KMS-11 (cell line): ENCODE measurements at regions not wholly inside any gene's neighbourhood (a gene's known extent, or its start where the extent isn't known, plus 50 kb on each side); places are given as distances from the start of the nearest gene placed in this dataset.

Experiments
- H2AFZ ChIP-seq: fragments of 200-600 bp; sonication (generic); 2 replicates; pipeline ENCODE4 v1.6.1; 2016; ENCODE audit warnings: antibody characterized with exemption, mixed run types, low read depth
- H3K27ac ChIP-seq: fragments of 200-600 bp; sonication (generic); 2 replicates; pipeline ENCODE4 v1.6.1; 2016; ENCODE audit warnings: mild to moderate bottlenecking, mixed run types
- H3K27me3 ChIP-seq: fragments of 200-600 bp; sonication (generic); 2 replicates; pipeline ENCODE4 v1.6.1; 2017; ENCODE audit warnings: mild to moderate bottlenecking, low read depth, mixed run types, moderate library complexity; ENCODE audit not compliant: insufficient read depth
- H3K36me3 ChIP-seq: fragments of 200-600 bp; sonication (generic); 2 replicates; pipeline ENCODE4 v1.6.1; 2017; ENCODE audit warnings: mild to moderate bottlenecking, mixed run types; ENCODE audit not compliant: insufficient read depth
- H3K4me1 ChIP-seq: fragments of 200-600 bp; sonication (generic); 2 replicates; pipeline ENCODE4 v1.6.1; 2016; ENCODE audit warnings: mild to moderate bottlenecking, low read depth, mixed run types; ENCODE audit not compliant: poor library complexity, severe bottlenecking
- H3K4me2 ChIP-seq: fragments of 200-600 bp; sonication (generic); 2 replicates; pipeline ENCODE4 v1.7.0; 2016; ENCODE audit warnings: mild to moderate bottlenecking, mixed run types
- H3K4me3 ChIP-seq: fragments of 200-600 bp; sonication (generic); IDR thresholded peaks from 2 replicates; pipeline ENCODE4 v1.6.1; 2017; ENCODE audit warnings: low read depth, low read length, mixed read lengths; ENCODE audit not compliant: insufficient read depth
- H3K79me2 ChIP-seq: fragments of 200-600 bp; sonication (generic); 2 replicates; pipeline ENCODE4 v1.6.1; 2016; ENCODE audit warnings: low read depth, mixed run types; ENCODE audit not compliant: insufficient read depth
- H3K9ac ChIP-seq: fragments of 200-600 bp; sonication (generic); 2 replicates; pipeline ENCODE4 v1.6.1; 2016; ENCODE audit warnings: mild to moderate bottlenecking, mixed run types
- H4K20me1 ChIP-seq: fragments of 200-600 bp; sonication (generic); 2 replicates; pipeline ENCODE4 v1.6.1; 2016; ENCODE audit warnings: mild to moderate bottlenecking, mixed run types; ENCODE audit not compliant: insufficient read depth
- CTCF ChIP-seq: fragments of 200-600 bp; sonication (generic); conservative IDR thresholded peaks from 2 replicates; pipeline ENCODE4 v1.6.1; 2017; ENCODE audit warnings: low read depth, mild to moderate bottlenecking, antibody characterized with exemption, low read length, moderate library complexity, mixed read lengths

GRCh38 chr1:90508376-90509167 lies 208.5 kb downstream of the BARHL2 start:
- H3K9ac ChIP-seq = no peak overlapping the region
- no peak overlapping the region for H3K4me2 ChIP-seq
- no peaks in the 10 kb centered on the region for H3K36me3 ChIP-seq
- no peaks in the 10 kb centered on the region for H3K79me2 ChIP-seq
- no peak overlapping the region for H2AFZ ChIP-seq
- no peak overlapping the region for H3K27ac ChIP-seq
- no peaks in the 10 kb centered on the region for H4K20me1 ChIP-seq
- H3K27me3 ChIP-seq = no peaks in the 10 kb centered on the region
- no peaks in the 10 kb centered on the region for H3K4me1 ChIP-seq
- TF ChIP-seq CTCF = no peak
- no peak overlapping the region for H3K4me3 ChIP-seq

- no peak for TF ChIP-seq CTCF
- Histone ChIP-seq H3K9ac (no peak overlapping the region), H4K20me1 (no peaks in the 10 kb centered on the region), H3K79me2 (no peaks in the 10 kb centered on the region), H3K4me1 (no peaks in the 10 kb centered on the region), H2AFZ (no peak overlapping the region), H3K27me3 (no peaks in the 10 kb centered on the region), H3K4me2 (no peak overlapping the region), H3K4me3 (no peak overlapping the region), H3K36me3 (no peaks in the 10 kb centered on the region), H3K27ac (no peak overlapping the region)
Observed at GRCh38 chr1:90507173-90507572, 209.9 kb downstream of the BARHL2 start.

DNA sequence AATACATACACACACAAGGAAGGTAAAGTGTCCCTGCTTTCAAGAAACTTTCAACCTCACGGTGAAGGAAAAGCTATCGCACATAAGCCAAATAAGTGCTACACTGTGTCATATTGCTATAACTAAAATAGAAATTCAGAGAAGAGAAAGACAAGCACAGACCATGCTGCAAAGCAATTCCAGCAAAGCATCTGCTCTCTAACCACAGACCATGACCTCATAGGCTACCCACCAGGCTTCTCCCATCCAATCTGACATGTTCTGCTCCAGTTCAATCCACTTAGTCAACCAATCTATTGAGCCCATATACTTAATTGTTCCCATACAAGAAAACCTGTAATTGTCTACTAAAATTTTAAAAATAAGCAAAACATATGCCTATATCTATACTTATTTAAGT lies 211.3 kb downstream of the BARHL2 start:
- no peak overlapping the region for H3K27ac ChIP-seq
- H3K27me3 ChIP-seq = no peaks in the 10 kb centered on the region
- no peaks in the 10 kb centered on the region for H3K4me1 ChIP-seq
- no peak overlapping the region for H3K9ac ChIP-seq
- no peak overlapping the region for H3K4me3 ChIP-seq
- no peaks in the 10 kb centered on the region for H3K36me3 ChIP-seq
- TF ChIP-seq CTCF = no peak
- H4K20me1 ChIP-seq = no peaks in the 10 kb centered on the region
- no peak overlapping the region for H3K4me2 ChIP-seq
- no peak overlapping the region for H2AFZ ChIP-seq
- no peaks in the 10 kb centered on the region for H3K79me2 ChIP-seq

- no peak for TF ChIP-seq CTCF
Observed at GRCh38 chr1:90504509-90504908, 212.6 kb downstream of the BARHL2 start.

More at GRCh38 chr1:90504509-90504908, 212.6 kb downstream of the BARHL2 start:
- Histone ChIP-seq H4K20me1 (no peaks in the 10 kb centered on the region), H3K9ac (no peak overlapping the region), H3K27me3 (no peaks in the 10 kb centered on the region), H2AFZ (no peak overlapping the region), H3K4me1 (no peaks in the 10 kb centered on the region), H3K79me2 (no peaks in the 10 kb centered on the region), H3K4me3 (no peak overlapping the region), H3K27ac (no peak overlapping the region), H3K4me2 (no peak overlapping the region), H3K36me3 (no peaks in the 10 kb centered on the region)
